ENCODE measurements at regions not wholly inside any gene's neighbourhood (a gene's known extent, or its start where the extent isn't known, plus 50 kb on each side); places are given as distances from the start of the nearest gene placed in this dataset.
A peak's percentile ranks its signal among the peaks of the same experiment; 100 is the strongest.

DNA sequence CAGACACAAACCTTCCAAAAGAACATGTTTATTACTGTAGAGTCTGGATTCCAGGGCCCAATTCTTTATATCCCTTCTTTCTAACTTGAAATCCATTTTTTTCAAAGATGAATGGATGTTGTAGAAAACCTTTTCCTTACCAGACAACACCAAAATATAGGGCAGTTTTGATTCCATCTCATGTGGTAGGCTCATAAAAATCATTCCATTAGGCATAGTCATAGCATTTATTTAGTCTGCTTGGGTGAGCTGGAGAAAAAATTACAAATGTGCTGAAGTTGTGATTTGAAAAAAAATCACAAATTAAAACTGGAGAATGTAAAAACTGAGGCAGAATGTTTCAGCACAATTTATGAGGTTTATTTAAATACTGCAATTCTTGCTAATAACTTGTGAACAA is 199.3 kb upstream of the TBC1D5 start:
- DNase-seq = no peak

DNA sequence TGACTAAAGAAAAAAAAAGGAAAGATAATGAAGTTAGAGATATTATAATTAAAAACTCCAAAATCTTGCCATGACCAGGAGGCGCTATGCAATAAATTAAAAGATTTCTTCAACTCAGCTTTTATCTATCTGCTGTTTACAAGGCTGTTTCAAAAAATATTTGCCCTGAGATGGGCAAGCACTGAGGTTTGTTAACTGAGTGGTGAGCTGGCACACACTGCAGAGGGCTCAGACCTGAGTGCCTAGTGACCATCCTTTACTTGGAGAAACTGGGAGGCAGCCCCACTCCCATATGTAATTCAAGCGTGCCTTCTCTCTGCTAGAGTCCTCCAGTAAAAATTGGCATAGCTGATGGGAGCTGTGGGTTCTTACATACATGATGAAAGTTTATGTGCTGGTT is 198.7 kb upstream of the TBC1D5 start:
- DNase-seq = no peak

DNA sequence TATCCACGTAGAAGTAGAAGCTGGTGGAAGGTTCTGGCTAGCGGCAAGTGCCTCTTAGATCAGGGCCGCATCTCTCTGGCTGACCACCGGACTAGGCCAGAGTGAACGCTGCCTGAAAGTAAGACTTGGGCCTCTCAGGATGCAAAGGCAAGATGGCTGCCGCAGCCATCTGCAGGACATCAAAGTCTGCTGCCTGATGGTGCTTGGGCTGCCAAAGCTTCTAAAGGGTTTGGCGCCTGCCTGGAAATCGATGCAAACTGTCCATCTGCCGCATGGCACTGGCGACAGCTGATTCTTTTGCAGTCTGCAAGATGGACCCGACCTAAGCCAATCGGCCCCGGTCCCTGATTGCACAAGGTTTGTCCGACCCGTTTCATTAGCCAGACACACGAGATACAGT is 196.7 kb upstream of the TBC1D5 start:
- no peak for DNase-seq

DNA sequence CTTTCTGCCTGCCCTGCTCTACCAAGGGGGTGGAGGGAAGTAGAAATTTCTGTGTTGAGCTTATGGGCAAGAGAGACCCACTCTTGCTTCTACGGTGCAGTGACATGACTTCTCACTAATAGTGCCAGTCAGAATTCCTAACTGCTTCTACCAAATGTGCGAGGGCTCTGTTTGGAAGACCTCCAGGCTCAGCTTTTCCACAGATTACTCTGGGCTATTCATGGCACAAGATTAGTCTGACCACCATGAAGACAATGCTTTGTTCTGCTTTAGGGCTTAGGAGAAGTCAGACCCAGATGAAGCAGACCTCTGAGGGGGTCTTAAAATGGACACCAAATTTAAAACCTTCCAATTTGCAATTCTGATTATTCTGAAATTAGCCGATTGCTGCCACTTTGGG is 195.9 kb upstream of the TBC1D5 start:
- DNase-seq = no peak

DNA sequence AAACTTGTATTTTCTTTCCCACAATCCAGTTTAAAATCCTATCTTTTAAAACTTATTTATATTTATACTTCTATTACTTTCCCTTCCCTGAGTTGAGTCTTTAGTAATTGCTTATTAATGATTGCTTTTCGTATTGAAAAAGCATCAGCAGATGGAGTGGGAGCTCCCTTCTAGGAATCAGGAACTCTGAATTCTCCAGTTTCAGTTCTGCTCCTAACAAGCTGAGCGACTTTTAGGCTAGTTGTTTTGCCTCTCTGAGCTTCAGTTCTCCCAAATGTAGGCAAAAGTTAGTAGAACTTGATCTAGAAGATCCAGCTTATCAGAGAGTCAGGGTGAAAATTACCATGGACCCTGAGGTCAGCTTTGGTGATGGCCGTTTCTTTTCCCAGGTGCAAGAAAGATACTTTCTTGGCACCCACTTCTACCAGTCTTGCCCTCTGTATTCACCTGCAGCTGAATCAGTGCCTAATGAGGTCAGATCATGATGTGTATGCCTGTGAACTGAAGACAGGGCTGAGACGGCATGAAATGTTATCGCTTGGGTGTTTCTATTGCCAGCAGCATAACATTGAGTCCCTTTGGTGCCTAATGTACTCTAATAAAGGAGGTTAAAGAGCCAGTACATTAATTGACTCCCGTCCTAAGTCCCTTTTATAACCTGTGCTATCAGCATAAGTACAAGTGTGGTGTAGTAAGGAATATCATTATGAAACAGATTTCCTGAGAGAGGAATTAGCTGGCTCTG is 194.5 kb upstream of the TBC1D5 start:
- no peak for DNase-seq

DNA sequence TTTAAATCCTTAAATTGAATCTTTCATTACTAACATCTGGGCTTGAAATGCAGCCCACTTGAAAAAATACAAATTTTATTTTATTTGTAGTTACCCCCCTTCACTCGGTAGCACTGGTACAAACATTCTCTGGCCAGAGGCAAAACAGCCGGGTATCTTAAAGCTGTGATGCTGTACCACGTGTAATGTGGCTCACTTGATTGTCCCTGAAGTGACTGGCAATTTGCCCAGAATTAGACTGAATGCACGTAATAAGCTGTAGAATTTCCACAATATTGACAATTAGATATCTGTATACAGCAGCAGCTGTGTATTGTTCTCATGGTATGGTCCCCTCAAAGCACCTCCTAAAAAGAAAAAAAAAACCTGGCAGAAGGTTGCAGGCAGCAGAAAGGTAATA is 192.8 kb upstream of the TBC1D5 start:
- peak; percentile 11 for DNase-seq

- no peak for DNase-seq
Observed at GRCh38 chr3:17932136-17932771, 189.8 kb upstream of the TBC1D5 start.

DNA sequence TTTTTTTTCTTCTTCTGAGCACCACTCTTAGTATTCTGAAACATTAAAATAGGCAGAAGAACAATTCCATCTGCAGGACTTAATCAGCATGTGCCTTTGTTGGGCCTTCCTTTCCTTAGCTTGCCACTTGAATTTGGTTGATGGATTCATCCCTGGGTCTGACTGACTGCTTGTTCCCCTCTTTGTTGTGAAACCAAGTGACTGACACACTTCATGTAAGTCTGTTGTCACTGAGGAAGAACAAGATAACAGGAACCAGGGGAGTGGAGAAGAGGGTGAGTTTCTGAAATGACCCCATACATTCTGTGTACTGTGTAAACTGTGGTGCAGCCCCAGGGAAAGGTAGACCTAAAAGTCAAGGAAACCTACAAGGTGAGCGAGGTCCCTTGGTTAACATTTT is 188.7 kb upstream of the TBC1D5 start:
- DNase-seq = no peak

DNA sequence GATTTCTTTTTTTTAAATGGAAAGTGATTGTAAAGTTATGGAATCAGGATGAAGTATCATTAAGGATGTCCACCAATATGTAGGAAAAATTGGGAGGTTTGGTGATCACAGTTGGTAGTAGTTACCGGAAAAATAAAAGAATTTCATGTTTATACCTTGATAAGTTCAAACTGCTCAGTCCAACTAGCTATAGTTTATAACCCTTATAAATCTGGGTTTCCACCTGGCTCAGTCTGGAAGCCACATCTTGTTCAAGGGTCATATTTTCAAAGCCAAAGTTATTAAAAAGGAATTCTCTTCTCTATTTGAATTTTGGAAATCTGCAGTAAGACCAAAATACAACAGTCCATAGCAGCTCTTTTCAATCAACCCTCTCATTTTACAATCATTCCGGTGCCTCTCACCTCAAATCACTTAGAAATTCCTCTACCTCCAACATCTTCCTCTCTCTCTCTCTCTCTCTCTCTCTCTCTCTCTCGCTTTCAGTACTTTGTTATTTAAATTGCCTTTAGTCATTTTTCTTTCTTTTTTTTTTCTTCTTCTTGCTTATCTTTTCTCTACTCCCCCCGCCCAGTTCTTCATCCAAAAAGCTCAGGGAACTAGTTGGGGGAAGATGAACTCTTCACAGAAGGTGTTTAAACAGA is 186.2 kb upstream of the TBC1D5 start:
- no peak for DNase-seq

GRCh38 chr3:17927036-17927435 is 184.6 kb upstream of the TBC1D5 start:
- DNase-seq = no peak

- DNase-seq = peak; percentile 28
Observed at GRCh38 chr3:17915341-17915740, 172.9 kb upstream of the TBC1D5 start.

GRCh38 chr3:17913359-17913758 is 170.9 kb upstream of the TBC1D5 start:
- DNase-seq = no peak

DNA sequence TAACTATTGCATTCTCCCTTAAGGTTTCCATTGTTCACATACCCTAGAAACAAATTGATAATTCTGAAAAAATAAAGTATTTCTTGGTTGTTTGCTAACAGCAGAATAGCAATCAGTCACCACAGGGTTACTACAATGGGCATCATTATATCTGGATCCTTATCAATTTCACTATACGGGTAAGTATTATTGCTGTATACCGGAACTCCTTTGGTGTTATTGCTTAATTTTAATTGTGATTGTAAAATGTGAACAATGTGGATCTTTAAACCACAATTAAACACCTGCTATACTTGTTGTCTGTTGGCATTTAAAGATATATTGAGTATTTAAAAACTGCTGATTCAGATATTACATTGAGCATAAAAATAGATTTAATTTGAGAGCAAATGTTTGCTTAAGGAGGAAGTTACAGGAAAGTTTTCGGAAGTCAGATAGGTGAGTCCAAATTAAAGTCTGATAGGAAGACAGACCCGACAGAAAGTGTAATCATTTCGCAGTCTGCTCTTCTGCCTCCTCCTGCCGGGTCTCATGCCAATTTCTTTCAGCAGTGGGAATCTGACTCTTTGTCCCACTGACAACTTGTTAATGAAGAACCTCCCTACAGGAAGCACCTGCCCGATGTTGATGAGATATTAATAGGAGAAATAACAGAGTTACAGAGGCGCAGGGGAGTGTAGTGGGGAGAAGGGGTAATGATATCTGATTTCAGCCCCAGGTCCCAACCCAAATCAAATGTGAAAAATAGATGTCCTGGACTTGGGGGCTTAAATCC is 169.7 kb upstream of the TBC1D5 start:
- no peak for DNase-seq

- DNase-seq = no peak
Observed at GRCh38 chr3:17910922-17911321, 168.5 kb upstream of the TBC1D5 start.

DNA sequence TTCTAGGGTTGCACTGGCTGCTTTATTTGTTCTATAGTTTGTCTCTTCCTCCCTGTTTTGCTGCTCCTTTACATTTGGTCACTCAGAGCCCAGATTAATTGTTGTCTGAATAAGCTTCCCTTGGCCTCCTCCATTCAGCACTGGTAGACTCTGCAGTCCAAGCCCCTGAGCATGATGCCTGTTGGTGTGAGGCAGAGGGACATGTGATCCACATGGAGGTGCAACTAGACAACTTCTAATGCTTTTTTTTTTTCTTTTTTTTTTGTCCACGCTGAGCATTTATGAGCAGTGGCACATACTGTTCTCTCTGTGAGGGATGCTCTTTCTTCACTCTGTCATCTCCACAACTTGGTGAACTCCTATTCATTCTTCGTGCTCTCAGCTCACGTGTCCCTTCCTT is 167.3 kb upstream of the TBC1D5 start:
- DNase-seq = no peak

DNA sequence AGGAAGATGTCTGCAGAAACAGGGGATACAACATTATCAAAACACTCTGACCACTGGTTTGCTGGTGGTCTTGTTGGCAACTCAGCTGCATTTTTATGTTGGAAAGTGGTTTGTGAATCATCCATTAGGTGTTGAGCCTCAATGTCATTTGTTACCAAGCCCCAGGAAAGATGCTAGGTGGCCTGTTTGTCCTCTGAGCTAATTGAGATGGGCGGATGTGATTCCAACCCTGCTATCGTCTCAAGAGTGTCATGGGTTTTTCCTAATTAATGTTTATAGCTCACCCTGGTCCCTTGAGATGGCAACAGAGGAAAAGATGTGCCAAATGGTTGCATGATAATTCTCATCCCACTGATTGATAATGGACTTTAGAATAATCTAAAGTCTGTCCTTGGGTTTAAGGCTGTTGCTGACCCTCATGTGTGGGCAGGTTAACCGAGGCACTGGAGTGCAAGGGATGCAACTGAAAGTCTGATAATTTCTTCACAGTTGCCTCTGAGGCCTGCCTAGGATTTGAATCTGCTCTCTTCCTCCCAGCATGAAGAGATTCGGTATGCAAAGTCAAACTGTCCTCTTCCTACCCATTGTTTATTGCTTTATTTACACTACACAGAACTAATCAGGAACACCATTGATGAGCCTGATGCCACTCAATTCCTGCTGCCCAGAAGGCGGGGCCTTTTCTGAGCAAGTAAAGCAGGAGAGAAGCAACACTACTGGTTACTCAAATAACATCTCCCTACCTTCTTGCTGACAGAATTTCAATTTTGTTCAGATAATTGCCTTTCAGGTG is 166.2 kb upstream of the TBC1D5 start:
- DNase-seq = no peak

GRCh38 chr3:17905996-17906395 is 163.6 kb upstream of the TBC1D5 start:
- peak; percentile 1 for DNase-seq

DNA sequence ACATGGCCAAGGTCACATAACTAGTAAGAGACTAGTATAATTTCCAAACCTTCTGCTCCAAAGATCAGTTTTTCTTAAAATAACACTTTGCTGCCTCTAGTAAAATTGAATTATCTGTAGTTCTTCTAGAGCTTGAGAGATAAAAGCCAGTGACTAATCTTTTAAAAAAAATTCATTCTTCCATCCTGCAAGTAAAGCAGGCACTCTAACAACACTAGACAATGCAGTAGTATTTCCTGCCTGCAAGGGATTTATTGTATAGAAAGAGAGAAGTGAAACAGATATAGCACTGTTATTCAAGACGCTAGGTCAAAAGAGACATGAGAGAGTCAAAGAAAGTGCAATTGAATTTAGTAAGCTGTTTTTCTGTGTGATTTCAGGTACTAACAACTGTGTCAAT is 159.5 kb upstream of the TBC1D5 start:
- no peak for DNase-seq

DNA sequence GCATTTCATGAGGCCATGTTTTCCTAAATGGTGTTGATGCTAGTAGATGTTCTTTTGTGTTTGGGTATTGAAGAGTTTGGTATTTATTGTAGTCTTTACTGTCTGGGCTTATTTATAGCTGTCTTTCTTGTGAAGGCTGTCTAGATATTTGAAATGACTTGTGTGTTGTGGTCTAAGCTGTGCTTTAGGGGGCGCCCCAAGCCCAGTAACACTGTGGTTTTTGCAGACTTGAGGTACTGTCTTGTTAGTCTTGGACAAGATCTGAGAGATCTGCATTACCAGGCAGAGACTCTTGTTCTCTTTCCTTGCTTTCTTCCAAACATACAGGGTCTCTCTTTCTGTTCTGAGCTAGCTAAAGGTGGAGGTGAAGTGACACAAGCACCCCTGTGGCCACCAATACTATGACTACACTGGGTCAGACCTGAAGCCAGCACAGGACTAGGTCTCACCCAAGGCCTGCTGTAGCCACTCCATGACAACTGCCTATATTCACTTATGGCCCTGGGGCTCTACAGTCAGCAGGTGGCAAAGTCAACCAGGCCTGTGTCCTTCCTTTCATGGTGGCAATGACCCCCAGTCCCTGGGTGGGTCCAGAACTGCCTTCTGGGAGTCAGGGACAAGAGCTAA is 152.1 kb upstream of the TBC1D5 start:
- peak; percentile 67 for DNase-seq

DNA sequence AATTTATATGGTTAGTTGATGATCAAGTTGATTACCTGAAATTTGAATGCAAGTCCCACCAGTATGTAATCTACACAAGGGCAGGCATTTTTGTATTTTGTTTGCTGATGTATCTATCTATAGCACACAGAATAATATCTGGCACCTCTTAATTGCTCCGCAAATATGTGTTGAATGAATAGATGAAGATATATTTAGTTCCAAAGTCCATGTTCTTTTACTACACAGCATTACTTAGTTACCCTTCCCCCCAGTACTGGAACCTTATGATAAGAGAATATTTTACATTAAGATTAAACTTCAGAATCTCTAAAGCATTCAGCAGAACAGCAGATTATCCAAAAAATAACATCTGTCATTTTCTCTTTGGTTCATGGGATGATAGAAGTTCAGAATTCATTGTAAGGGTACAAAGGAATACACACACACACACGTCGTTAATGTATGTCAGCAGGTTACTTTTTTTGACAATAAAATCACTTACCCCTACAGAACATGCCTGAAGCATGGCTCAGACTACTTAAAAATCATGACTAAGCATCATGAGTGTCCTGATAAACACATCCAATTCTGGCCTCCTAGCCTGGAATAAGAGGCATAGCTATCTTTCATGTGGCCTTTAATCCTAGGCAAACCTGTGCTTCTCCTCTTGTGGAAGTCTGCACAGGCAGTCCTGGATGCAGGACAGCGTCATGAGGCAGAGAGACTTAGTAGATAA is 148.9 kb upstream of the TBC1D5 start:
- DNase-seq = no peak

DNA sequence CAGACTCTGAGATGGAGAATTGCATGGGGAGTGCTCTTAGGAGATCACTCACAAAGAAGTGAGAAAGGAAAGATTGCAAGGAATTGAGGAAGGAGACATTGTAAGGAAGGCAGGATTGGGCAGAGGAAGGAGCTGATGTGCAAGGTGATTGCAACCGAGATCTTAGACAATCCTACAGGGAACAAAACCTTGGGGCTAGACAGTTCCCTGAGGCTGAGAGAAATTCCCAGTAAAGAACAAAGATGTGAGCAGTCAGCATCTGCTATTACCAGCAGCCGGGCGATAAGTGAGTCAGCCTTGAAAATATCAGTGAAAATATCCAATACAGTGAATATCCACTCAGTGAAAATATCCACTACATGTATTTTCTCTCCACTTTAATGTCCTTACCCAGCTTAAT is 143.6 kb upstream of the TBC1D5 start:
- DNase-seq = no peak

All from fibroblast of skin of scalp (primary cell).